Neural progenitor cell (in vitro differentiated cells): ENCODE measurements at regions not wholly inside any gene's neighbourhood (a gene's known extent, or its start where the extent isn't known, plus 50 kb on each side); places are given as distances from the start of the nearest gene placed in this dataset.

Experiments
- CTCF ChIP-seq: fragments of 200-600 bp; sonication (generic); IDR thresholded peaks from 2 replicates; pipeline ENCODE4 v1.5.1; 2017; ENCODE audit warnings: antibody characterized with exemption, mild to moderate bottlenecking
- EZH2 ChIP-seq: fragments of 200-600 bp; sonication (generic); IDR thresholded peaks from 2 replicates; pipeline ENCODE4 v1.6.1; 2017; ENCODE audit warnings: antibody characterized with exemption, mild to moderate bottlenecking, moderate library complexity
- EZH2phosphoT487 ChIP-seq: fragments of 200-600 bp; sonication (generic); IDR thresholded peaks from 2 replicates; pipeline ENCODE4 v1.6.1; 2017; ENCODE audit warnings: antibody characterized with exemption

GRCh38 chr3:101913168-101913567 is 63.9 kb downstream of the NFKBIZ start:
- TF ChIP-seq EZH2phosphoT487 (no peak), CTCF (no peak), EZH2 (no peak)
